Nephron progenitor cell (in vitro differentiated cells): ENCODE measurements at regions not wholly inside any gene's neighbourhood (a gene's known extent, or its start where the extent isn't known, plus 50 kb on each side); places are given as distances from the start of the nearest gene placed in this dataset.

ENCODE experiments used
- DNase-seq: peaks from one replicate; pipeline ENCODE4 v3.0.0; 2021
- H3K27ac Mint-ChIP-seq: 2 replicates; pipeline ENCODE4 v1.8.0; 2021; ENCODE audit warnings: mild to moderate bottlenecking, moderate library complexity, mixed read lengths
- H3K27me3 Mint-ChIP-seq: 2 replicates; pipeline ENCODE4 v1.8.0; 2021; ENCODE audit warnings: mild to moderate bottlenecking, low read depth, mixed read lengths; ENCODE audit not compliant: poor library complexity
- H3K36me3 Mint-ChIP-seq: 2 replicates; pipeline ENCODE4 v1.8.0; 2021; ENCODE audit warnings: low read depth, mixed read lengths
- H3K4me1 Mint-ChIP-seq: 2 replicates; pipeline ENCODE4 v1.8.0; 2021; ENCODE audit warnings: mixed read lengths
- H3K4me3 Mint-ChIP-seq: 2 replicates; pipeline ENCODE4 v1.8.0; 2021; ENCODE audit warnings: mild to moderate bottlenecking, moderate library complexity, mixed read lengths
- H3K9me3 Mint-ChIP-seq: 2 replicates; pipeline ENCODE4 v1.8.0; 2021; ENCODE audit warnings: mild to moderate bottlenecking, moderate library complexity, mixed read lengths
- TF ChIP-seq, protein P1 (sequence below): fragments of 200-600 bp; sonication (generic); IDR thresholded peaks from 2 replicates; pipeline ENCODE4 v1.5.0; 2021; ENCODE audit warnings: antibody characterized with exemption

DNA sequence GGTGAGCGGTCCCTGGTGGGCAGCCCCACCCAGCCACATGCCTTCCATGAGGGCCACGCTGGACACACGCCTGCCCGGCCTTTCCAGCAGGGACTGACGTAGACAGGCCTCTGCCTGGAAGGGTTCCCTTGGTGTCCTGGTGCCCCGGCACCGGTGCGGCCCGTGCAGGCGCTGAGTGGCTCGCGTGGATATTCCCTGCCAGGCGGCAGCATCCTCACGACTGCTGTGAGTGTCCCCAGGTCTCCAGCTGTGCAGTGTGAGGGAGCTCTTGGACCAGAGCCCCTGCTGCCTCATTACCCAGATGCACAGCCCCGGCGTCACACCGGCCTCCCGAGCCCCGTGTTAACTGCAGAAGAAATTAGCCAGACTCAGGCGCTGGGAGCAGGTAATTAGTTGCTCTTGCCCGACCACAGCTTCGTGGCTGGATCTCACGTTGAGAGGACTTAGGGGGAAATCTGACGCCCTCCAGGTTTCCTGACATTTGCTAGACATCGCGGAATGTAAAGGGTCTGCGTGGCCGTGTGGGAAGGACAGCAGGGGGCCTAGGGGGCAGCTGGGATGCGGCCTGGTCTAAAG, 1196.3 kb downstream of the BRD1 start:
- no peak for DNase-seq
- Mint-ChIP-seq H3K27ac (no peak overlapping the region), H3K4me3 (no peak overlapping the region)

DNA sequence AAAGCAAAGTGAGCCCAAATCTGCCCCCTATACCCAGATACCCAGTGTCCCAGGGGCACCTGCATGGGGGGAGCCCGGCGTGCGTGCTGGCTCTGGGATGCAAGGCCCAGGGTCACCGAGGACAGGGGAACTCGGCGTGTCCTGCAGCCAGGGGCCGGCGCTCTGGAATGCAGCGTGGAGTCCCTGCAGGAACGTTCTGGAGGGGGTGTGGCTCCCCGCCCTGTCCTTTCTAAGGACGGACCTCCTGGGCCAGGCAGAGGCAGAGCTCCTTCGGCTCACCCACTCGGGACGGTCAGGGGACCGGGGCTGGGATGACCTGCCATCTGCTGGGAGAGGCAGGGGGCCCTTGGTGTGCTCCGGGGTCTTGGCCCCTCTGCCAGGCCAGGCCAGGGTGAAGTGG, 1196.8 kb downstream of the BRD1 start:
- Mint-ChIP-seq H3K4me3 (no peak overlapping the region), H3K27me3 (no peaks in the 10 kb centered on the region), H3K36me3 (no peaks in the 10 kb centered on the region), H3K9me3 (no peaks in the 10 kb centered on the region), H3K4me1 (peaks cover 37% of the 10 kb centered on the region), H3K27ac (no peak overlapping the region)
- TF ChIP-seq, protein P1, sequence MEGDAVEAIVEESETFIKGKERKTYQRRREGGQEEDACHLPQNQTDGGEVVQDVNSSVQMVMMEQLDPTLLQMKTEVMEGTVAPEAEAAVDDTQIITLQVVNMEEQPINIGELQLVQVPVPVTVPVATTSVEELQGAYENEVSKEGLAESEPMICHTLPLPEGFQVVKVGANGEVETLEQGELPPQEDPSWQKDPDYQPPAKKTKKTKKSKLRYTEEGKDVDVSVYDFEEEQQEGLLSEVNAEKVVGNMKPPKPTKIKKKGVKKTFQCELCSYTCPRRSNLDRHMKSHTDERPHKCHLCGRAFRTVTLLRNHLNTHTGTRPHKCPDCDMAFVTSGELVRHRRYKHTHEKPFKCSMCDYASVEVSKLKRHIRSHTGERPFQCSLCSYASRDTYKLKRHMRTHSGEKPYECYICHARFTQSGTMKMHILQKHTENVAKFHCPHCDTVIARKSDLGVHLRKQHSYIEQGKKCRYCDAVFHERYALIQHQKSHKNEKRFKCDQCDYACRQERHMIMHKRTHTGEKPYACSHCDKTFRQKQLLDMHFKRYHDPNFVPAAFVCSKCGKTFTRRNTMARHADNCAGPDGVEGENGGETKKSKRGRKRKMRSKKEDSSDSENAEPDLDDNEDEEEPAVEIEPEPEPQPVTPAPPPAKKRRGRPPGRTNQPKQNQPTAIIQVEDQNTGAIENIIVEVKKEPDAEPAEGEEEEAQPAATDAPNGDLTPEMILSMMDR = no peak
- DNase-seq = no peak

More for the DNA sequence above, 1196.3 kb downstream of the BRD1 start:
- Mint-ChIP-seq H3K27me3 (no peaks in the 10 kb centered on the region), H3K4me1 (peaks cover 36% of the 10 kb centered on the region), H3K9me3 (no peaks in the 10 kb centered on the region), H3K36me3 (no peaks in the 10 kb centered on the region)
- TF ChIP-seq, protein P1 = no peak

DNA sequence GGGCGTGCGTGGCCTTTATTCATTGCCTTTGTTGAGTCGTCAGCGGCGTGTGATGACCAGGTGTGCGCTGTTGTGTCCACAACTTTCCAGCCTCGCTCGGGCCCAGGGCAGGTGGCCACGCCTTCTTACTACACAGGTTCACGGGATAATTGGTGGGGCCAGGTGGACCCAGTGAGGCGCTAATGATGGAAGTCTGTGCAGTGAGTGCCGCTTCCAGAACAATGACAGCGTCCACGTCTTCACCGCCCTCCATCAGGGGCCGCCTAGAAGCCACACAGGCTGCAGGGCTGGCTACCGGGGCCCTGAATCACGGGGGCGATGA, 1197.3 kb downstream of the BRD1 start:
- Mint-ChIP-seq H3K4me1 (peaks cover 38% of the 10 kb centered on the region), H3K9me3 (no peaks in the 10 kb centered on the region), H3K27ac (no peak overlapping the region), H3K36me3 (no peaks in the 10 kb centered on the region), H3K27me3 (peaks cover under 1% of the 10 kb centered on the region), H3K4me3 (no peak overlapping the region)
- DNase-seq = no peak
- TF ChIP-seq, protein P1 = no peak

DNA sequence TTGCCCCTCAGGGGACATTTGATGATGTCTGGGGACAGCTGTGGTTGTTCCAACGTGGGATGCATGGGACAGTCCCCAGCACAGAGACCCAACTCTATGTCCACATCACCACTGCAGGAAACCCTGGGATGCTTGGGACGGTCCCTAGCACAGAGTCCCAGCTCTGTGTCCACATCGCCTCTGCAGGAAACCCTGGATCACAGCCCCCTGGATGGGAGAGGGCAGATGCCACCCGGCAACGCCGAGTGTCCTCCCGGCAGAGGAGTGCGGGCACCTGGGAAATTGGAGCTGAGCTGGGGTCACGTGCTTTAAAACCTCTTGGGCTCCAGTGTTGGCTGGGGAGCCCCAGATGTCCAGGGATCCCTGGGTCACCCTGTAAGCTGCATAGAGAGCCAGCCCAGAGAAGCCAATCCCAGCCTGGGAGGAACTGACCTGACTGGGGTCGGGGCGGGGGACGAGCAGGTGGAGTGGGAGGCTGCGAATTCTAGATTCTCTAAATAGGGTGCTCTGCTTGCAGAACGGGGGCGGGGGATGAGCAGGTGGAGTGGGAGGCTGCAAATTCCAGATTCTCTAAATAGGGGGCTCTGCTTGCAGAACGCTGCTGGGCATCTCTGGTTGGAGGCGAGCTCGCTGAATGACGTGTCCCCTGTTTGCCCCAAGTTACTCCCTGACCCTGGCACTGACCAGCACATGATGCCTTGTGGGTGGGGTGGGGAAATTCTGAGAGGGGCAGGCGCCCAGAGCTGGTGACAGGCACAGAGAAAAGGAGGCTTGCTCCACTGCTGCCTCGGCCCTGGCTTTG, 1197.8 kb downstream of the BRD1 start:
- no peaks in the 10 kb centered on the region for H3K36me3 Mint-ChIP-seq
- DNase-seq = no peak
- TF ChIP-seq, protein P1 = no peak
- peaks cover 4% of the 10 kb centered on the region for H3K27me3 Mint-ChIP-seq
- H3K4me3 Mint-ChIP-seq = no peak overlapping the region
- no peak overlapping the region for H3K27ac Mint-ChIP-seq
- peaks cover 41% of the 10 kb centered on the region for H3K4me1 Mint-ChIP-seq
- no peaks in the 10 kb centered on the region for H3K9me3 Mint-ChIP-seq

DNA sequence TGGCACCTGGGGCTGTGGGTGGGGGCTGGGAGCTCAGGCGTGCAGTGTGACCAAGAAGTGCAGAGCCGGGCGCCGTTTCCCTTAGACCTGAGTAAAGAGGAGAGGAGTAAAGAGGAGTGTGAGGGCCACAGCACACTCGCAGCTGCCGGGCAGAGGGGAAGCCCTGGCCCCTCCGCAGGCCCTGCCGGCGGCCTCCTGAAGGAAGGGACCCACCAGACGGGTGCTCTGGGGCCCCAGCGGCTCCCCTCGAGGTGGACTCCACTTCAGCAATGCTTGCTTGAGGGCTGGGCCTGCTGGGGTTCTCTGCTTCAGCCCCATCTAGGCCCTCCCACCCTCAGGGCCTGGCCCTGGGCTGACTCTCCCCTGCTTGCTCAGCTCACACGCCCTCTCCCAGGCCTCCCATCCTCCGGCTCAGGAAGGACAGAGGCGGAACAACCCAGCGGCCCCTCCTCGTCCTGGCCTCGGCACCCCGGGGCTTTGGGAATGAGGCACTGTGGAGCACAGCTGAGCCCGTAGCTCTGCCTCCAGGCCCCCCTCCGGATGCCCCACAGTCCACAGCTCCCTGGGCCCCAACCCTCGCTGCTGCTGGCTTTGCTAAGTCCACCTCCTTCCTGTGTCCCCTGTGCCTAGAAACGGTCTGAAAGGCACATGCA, 1198.7 kb downstream of the BRD1 start:
- no peak for DNase-seq

More for the DNA sequence above, 1198.7 kb downstream of the BRD1 start:
- peaks cover 4% of the 10 kb centered on the region for H3K27me3 Mint-ChIP-seq
- TF ChIP-seq, protein P1 = no peak
- H3K4me1 Mint-ChIP-seq = peaks cover 43% of the 10 kb centered on the region
- H3K36me3 Mint-ChIP-seq = no peaks in the 10 kb centered on the region
- no peak overlapping the region for H3K4me3 Mint-ChIP-seq
- H3K27ac Mint-ChIP-seq = no peak overlapping the region
- no peaks in the 10 kb centered on the region for H3K9me3 Mint-ChIP-seq
